ENCODE measurements at regions not wholly inside any gene's neighbourhood (a gene's known extent, or its start where the extent isn't known, plus 50 kb on each side); places are given as distances from the start of the nearest gene placed in this dataset.
A peak's percentile ranks its signal among the peaks of the same experiment; 100 is the strongest.

DNA sequence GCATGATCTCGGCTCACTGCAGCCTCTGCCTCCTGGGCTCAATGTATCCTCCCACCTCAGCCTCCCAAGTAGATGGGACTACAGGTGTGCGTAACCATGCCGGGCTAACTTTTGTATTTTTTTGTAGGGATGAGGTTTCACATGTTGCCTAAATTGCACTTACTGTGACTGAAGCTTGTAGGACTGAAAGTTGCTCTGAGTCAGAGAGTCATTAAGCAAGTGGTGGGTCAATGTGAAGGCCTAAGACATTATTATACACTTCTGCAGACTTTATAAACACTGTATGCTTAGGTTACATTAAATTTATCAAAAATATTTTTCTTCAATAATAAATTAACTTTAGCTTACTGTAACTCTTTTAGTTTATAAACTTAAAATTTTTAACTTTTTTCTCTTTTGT lies 170.2 kb downstream of the FAT4 start:
- H3K4me3 ChIP-seq (replicated peaks; ENCODE audit: insufficient read depth, low read length) = no peak overlapping the region
- H3K27me3 ChIP-seq (ENCODE audit: insufficient read depth, poor library complexity, severe bottlenecking) = no peaks in the 10 kb centered on the region
- H3K27ac ChIP-seq (replicated peaks) = no peak overlapping the region
- TF ChIP-seq POLR2AphosphoS5 (IDR thresholded peaks at IDR 0.05; ENCODE audit: low read depth) (no peak), SPI1 (IDR thresholded peaks at IDR 0.05; ENCODE audit: borderline replicate concordance, low read depth) (no peak), GABPA (IDR thresholded peaks at IDR 0.05; ENCODE audit: low read depth) (no peak)
- TF ChIP-seq, protein P1, sequence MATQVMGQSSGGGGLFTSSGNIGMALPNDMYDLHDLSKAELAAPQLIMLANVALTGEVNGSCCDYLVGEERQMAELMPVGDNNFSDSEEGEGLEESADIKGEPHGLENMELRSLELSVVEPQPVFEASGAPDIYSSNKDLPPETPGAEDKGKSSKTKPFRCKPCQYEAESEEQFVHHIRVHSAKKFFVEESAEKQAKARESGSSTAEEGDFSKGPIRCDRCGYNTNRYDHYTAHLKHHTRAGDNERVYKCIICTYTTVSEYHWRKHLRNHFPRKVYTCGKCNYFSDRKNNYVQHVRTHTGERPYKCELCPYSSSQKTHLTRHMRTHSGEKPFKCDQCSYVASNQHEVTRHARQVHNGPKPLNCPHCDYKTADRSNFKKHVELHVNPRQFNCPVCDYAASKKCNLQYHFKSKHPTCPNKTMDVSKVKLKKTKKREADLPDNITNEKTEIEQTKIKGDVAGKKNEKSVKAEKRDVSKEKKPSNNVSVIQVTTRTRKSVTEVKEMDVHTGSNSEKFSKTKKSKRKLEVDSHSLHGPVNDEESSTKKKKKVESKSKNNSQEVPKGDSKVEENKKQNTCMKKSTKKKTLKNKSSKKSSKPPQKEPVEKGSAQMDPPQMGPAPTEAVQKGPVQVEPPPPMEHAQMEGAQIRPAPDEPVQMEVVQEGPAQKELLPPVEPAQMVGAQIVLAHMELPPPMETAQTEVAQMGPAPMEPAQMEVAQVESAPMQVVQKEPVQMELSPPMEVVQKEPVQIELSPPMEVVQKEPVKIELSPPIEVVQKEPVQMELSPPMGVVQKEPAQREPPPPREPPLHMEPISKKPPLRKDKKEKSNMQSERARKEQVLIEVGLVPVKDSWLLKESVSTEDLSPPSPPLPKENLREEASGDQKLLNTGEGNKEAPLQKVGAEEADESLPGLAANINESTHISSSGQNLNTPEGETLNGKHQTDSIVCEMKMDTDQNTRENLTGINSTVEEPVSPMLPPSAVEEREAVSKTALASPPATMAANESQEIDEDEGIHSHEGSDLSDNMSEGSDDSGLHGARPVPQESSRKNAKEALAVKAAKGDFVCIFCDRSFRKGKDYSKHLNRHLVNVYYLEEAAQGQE (IDR thresholded peaks at IDR 0.05; ENCODE audit: insufficient replicate concordance, low read depth) = no peak
- TF ChIP-seq, protein P2, sequence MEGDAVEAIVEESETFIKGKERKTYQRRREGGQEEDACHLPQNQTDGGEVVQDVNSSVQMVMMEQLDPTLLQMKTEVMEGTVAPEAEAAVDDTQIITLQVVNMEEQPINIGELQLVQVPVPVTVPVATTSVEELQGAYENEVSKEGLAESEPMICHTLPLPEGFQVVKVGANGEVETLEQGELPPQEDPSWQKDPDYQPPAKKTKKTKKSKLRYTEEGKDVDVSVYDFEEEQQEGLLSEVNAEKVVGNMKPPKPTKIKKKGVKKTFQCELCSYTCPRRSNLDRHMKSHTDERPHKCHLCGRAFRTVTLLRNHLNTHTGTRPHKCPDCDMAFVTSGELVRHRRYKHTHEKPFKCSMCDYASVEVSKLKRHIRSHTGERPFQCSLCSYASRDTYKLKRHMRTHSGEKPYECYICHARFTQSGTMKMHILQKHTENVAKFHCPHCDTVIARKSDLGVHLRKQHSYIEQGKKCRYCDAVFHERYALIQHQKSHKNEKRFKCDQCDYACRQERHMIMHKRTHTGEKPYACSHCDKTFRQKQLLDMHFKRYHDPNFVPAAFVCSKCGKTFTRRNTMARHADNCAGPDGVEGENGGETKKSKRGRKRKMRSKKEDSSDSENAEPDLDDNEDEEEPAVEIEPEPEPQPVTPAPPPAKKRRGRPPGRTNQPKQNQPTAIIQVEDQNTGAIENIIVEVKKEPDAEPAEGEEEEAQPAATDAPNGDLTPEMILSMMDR (IDR thresholded peaks at IDR 0.05; ENCODE audit: insufficient read depth, low read length) = no peak
- DNase-seq (ENCODE audit: low read depth in 1 of 2, low spot score in 1 of 2) = no peak

DNA sequence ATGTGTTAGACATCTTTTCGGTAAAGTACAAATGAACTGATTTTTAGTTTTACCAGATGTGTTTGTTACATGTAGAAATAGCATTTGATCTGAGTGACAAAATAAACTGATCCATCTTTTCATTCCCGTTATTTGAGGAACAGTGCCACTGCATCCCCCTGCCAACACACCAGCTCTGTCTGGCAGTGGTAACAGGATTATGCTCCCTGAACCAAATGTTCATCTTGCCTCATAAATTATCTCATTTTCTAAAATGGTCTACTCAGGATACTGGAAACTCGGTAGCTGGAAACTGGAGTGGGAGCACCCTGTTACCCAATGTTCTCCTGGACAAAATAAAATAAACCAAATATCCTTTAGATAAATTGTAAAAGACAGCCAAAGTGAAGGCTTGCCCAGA lies 171.6 kb downstream of the FAT4 start:
- no peaks in the 10 kb centered on the region for H3K27me3 ChIP-seq (ENCODE audit: insufficient read depth, poor library complexity, severe bottlenecking)
- no peak for TF ChIP-seq SPI1 (IDR thresholded peaks at IDR 0.05; ENCODE audit: borderline replicate concordance, low read depth)
- no peak for TF ChIP-seq GABPA (IDR thresholded peaks at IDR 0.05; ENCODE audit: low read depth)
- TF ChIP-seq POLR2AphosphoS5 (IDR thresholded peaks at IDR 0.05; ENCODE audit: low read depth) = no peak
- TF ChIP-seq, protein P2 (IDR thresholded peaks at IDR 0.05; ENCODE audit: insufficient read depth, low read length) = no peak
- TF ChIP-seq, protein P1 (IDR thresholded peaks at IDR 0.05; ENCODE audit: insufficient replicate concordance, low read depth) = no peak
- H3K27ac ChIP-seq (replicated peaks) = no peak overlapping the region
- no peak overlapping the region for H3K4me3 ChIP-seq (replicated peaks; ENCODE audit: insufficient read depth, low read length)
- DNase-seq (ENCODE audit: low read depth in 1 of 2, low spot score in 1 of 2) = no peak

DNA sequence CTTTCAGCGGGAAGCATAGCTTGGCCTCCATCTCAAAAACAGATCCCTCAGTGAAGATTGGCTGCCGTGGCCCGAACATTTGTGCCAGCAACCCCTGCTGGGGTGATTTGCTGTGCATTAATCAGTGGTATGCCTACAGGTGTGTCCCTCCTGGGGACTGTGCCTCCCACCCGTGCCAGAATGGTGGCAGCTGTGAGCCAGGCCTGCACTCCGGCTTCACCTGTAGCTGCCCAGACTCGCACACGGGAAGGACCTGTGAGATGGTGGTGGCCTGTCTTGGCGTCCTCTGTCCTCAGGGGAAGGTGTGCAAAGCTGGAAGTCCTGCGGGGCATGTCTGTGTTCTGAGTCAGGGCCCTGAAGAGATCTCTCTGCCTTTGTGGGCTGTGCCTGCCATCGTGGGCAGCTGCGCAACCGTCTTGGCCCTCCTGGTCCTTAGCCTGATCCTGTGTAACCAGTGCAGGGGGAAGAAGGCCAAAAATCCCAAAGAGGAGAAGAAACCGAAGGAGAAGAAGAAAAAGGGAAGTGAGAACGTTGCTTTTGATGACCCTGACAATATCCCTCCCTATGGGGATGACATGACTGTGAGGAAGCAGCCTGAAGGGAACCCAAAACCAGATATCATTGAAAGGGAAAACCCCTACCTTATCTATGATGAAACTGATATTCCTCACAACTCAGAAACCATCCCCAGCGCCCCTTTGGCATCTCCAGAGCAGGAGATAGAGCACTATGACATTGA lies 175.4 kb downstream of the FAT4 start:
- peak; percentile 77 for TF ChIP-seq SPI1 (IDR thresholded peaks at IDR 0.05; ENCODE audit: borderline replicate concordance, low read depth)
- TF ChIP-seq, protein P2 (IDR thresholded peaks at IDR 0.05; ENCODE audit: insufficient read depth, low read length) = no peak
- no peak overlapping the region for H3K27ac ChIP-seq (replicated peaks)
- DNase-seq (ENCODE audit: low read depth in 1 of 2, low spot score in 1 of 2) = no peak
- H3K4me3 ChIP-seq (replicated peaks; ENCODE audit: insufficient read depth, low read length) = no peak overlapping the region
- H3K27me3 ChIP-seq (ENCODE audit: insufficient read depth, poor library complexity, severe bottlenecking) = no peaks in the 10 kb centered on the region

DNA sequence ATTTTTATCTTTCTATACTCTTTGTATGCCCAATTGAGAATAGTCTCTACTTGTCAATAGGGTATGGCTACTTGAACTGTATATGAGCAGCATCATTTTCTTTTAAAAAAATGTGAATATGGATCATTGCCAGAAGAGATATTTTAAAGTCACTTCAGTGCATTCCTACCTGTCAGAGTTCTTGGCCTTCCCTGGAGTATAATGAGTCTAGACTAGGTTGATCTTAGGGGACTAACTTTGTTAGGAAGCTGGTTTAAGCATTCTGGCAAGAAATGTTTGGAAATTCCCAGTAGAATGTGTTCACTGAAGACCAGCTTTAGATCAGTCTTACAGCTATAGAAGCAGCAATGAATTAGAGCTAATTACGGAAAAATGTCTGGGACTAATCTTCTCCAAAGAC lies 178.2 kb downstream of the FAT4 start:
- DNase-seq (ENCODE audit: low read depth in 1 of 2, low spot score in 1 of 2) = no peak
- TF ChIP-seq POLR2AphosphoS5 (IDR thresholded peaks at IDR 0.05; ENCODE audit: low read depth) (no peak), SPI1 (IDR thresholded peaks at IDR 0.05; ENCODE audit: borderline replicate concordance, low read depth) (no peak), GABPA (IDR thresholded peaks at IDR 0.05; ENCODE audit: low read depth) (no peak)
- TF ChIP-seq, protein P1 (IDR thresholded peaks at IDR 0.05; ENCODE audit: insufficient replicate concordance, low read depth) = no peak
- TF ChIP-seq, protein P2 (IDR thresholded peaks at IDR 0.05; ENCODE audit: insufficient read depth, low read length) = no peak
- Histone ChIP-seq H3K4me3 (replicated peaks; ENCODE audit: insufficient read depth, low read length) (no peak overlapping the region), H3K27ac (replicated peaks) (no peak overlapping the region), H3K27me3 (ENCODE audit: insufficient read depth, poor library complexity, severe bottlenecking) (no peaks in the 10 kb centered on the region)

Data from HL-60 (cell line).